ENCODE measurements at regions not wholly inside any gene's neighbourhood (a gene's known extent, or its start where the extent isn't known, plus 50 kb on each side); places are given as distances from the start of the nearest gene placed in this dataset.

DNA sequence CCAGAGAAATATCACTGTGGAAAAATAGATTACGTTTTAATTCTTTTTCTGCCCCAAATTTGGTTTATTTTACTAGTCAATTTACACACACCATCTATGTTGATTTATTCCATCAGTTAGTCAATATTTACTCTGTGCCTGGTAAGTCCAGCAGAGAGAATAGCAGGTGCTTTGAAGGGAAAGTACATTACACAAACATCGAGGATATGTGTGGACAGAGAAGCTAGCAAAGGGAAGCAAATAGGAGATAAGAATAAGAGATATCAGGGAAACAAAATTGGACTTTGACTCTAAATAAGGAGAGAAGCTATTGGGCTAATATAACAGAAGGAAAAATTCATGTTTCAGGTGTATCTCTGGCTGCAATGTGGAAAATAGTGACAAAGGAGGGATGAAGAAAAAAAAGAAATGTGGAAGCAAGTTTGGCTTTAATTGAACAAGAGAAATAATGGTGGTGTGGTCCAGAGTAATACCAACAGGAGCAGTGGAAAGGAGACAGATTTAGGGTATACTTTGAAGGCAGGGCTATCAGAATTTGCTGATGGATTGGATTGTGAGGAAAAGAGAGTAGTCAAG, 587.7 kb upstream of the CDH6 start:
- TF ChIP-seq POLR2AphosphoS5 (IDR thresholded peaks at IDR 0.05) (no peak), CTCF (IDR thresholded peaks at IDR 0.05) (no peak)
